ENCODE measurements at regions not wholly inside any gene's neighbourhood (a gene's known extent, or its start where the extent isn't known, plus 50 kb on each side); places are given as distances from the start of the nearest gene placed in this dataset.
"Not testable (repeated sequence)": the region's sequence is repeated elsewhere in the genome, so short reads cannot be mapped to it uniquely, and the experiment has no call there.

GRCh38 chr5:75869891-75870290 lies 152.7 kb upstream of the POC5 start:
- Histone ChIP-seq H4K20me1 (ENCODE audit: control insufficient read depth, extremely low read depth, insufficient read depth, low read length) (no peaks in the 10 kb centered on the region), H3K9me1 (ENCODE audit: control insufficient read depth, extremely low read depth, insufficient read depth, low read length) (no peaks in the 10 kb centered on the region), H3K9me3 (ENCODE audit: control insufficient read depth, low read depth, low read length) (no peaks in the 10 kb centered on the region), H3K79me2 (ENCODE audit: control insufficient read depth, insufficient read depth, low read length) (no peaks in the 10 kb centered on the region), H3K27ac (ENCODE audit: control insufficient read depth, insufficient read depth, low read length) (no peak overlapping the region), H3K4me2 (ENCODE audit: control insufficient read depth, extremely low read depth, insufficient read depth, low read depth, low read length) (no peak overlapping the region), H2AFZ (ENCODE audit: control insufficient read depth, low read length) (no peak overlapping the region), H3K4me1 (ENCODE audit: control insufficient read depth, extremely low read depth, insufficient read depth, low read length) (peaks cover 8% of the 10 kb centered on the region), H3K9ac (ENCODE audit: control insufficient read depth, extremely low read depth, insufficient read depth, low read length) (no peak overlapping the region), H3K36me3 (ENCODE audit: control insufficient read depth in 2 of 2, extremely low read depth in 1 of 2, insufficient read depth in 2 of 2, low read length in 2 of 2) (no peaks in the 10 kb centered on the region), H3K27me3 (ENCODE audit: control insufficient read depth, extremely low read depth, insufficient read depth, low read length) (peaks cover 3% of the 10 kb centered on the region), H3K4me3 (ENCODE audit: control insufficient read depth in 2 of 3, extremely low read depth in 1 of 3, insufficient read depth in 2 of 3, low read depth in 1 of 3, low read length in 3 of 3) (no peak overlapping the region)
- DNase-seq (ENCODE audit: low read depth, low spot score) (peak; percentile 33), FAIRE-seq (peak; percentile 78)
- dilution Hi-C loops (cut with MboI; ENCODE audit: extremely low pct_ligation_motif_present, low sequenced_read_pairs) = no loop called here
- TF ChIP-seq EZH2 (IDR thresholded peaks at IDR 0.05; ENCODE audit: low read length) (no peak), CTCF (optimal IDR thresholded peaks at IDR 0.05 in 1 of 3, IDR thresholded peaks at IDR 0.05 in 1 of 3, conservative IDR thresholded peaks at IDR 0.05 in 1 of 3; ENCODE audit: extremely low read depth in 1 of 3, insufficient read depth in 2 of 3, low read length in 3 of 3) (no peak)

GRCh38 chr5:75862872-75863271 lies 145.6 kb upstream of the POC5 start:
- Histone ChIP-seq H3K4me1 (ENCODE audit: control insufficient read depth, extremely low read depth, insufficient read depth, low read length) (no peaks in the 10 kb centered on the region), H3K36me3 (ENCODE audit: control insufficient read depth in 2 of 2, extremely low read depth in 1 of 2, insufficient read depth in 2 of 2, low read length in 2 of 2) (no peaks in the 10 kb centered on the region), H3K4me3 (ENCODE audit: control insufficient read depth in 2 of 3, extremely low read depth in 1 of 3, insufficient read depth in 2 of 3, low read depth in 1 of 3, low read length in 3 of 3) (no peak overlapping the region), H2AFZ (ENCODE audit: control insufficient read depth, low read length) (no peak overlapping the region), H3K27ac (ENCODE audit: control insufficient read depth, insufficient read depth, low read length) (no peak overlapping the region), H3K27me3 (ENCODE audit: control insufficient read depth, extremely low read depth, insufficient read depth, low read length) (peaks cover 5% of the 10 kb centered on the region), H3K9me3 (ENCODE audit: control insufficient read depth, low read depth, low read length) (no peaks in the 10 kb centered on the region), H3K9me1 (ENCODE audit: control insufficient read depth, extremely low read depth, insufficient read depth, low read length) (no peaks in the 10 kb centered on the region), H3K9ac (ENCODE audit: control insufficient read depth, extremely low read depth, insufficient read depth, low read length) (no peak overlapping the region), H3K79me2 (ENCODE audit: control insufficient read depth, insufficient read depth, low read length) (no peaks in the 10 kb centered on the region), H4K20me1 (ENCODE audit: control insufficient read depth, extremely low read depth, insufficient read depth, low read length) (no peaks in the 10 kb centered on the region), H3K4me2 (ENCODE audit: control insufficient read depth, extremely low read depth, insufficient read depth, low read depth, low read length) (no peak overlapping the region)
- TF ChIP-seq EZH2 (IDR thresholded peaks at IDR 0.05; ENCODE audit: low read length) (no peak), CTCF (optimal IDR thresholded peaks at IDR 0.05 in 1 of 3, IDR thresholded peaks at IDR 0.05 in 1 of 3, conservative IDR thresholded peaks at IDR 0.05 in 1 of 3; ENCODE audit: extremely low read depth in 1 of 3, insufficient read depth in 2 of 3, low read length in 3 of 3) (no peak)
- FAIRE-seq = no peak
- DNase-seq (ENCODE audit: low read depth, low spot score) = no peak
- dilution Hi-C loops (cut with MboI; ENCODE audit: extremely low pct_ligation_motif_present, low sequenced_read_pairs) = no loop called here

GRCh38 chr5:75859621-75860020 lies 142.4 kb upstream of the POC5 start:
- DNase-seq (ENCODE audit: low read depth, low spot score); H3K27ac ChIP-seq (ENCODE audit: control insufficient read depth, insufficient read depth, low read length); H3K4me2 ChIP-seq (ENCODE audit: control insufficient read depth, extremely low read depth, insufficient read depth, low read depth, low read length); FAIRE-seq; H3K4me1 ChIP-seq (ENCODE audit: control insufficient read depth, extremely low read depth, insufficient read depth, low read length); H3K36me3 ChIP-seq (ENCODE audit: control insufficient read depth in 2 of 2, extremely low read depth in 1 of 2, insufficient read depth in 2 of 2, low read length in 2 of 2); H3K79me2 ChIP-seq (ENCODE audit: control insufficient read depth, insufficient read depth, low read length); H2AFZ ChIP-seq (ENCODE audit: control insufficient read depth, low read length); dilution Hi-C loops (cut with MboI; ENCODE audit: extremely low pct_ligation_motif_present, low sequenced_read_pairs); H3K9ac ChIP-seq (ENCODE audit: control insufficient read depth, extremely low read depth, insufficient read depth, low read length); H3K9me1 ChIP-seq (ENCODE audit: control insufficient read depth, extremely low read depth, insufficient read depth, low read length); H3K9me3 ChIP-seq (ENCODE audit: control insufficient read depth, low read depth, low read length); H4K20me1 ChIP-seq (ENCODE audit: control insufficient read depth, extremely low read depth, insufficient read depth, low read length); H3K27me3 ChIP-seq (ENCODE audit: control insufficient read depth, extremely low read depth, insufficient read depth, low read length); H3K4me3 ChIP-seq (ENCODE audit: control insufficient read depth in 2 of 3, extremely low read depth in 1 of 3, insufficient read depth in 2 of 3, low read depth in 1 of 3, low read length in 3 of 3): not testable (repeated sequence)

All from keratinocyte (primary cell).